Upper lobe of left lung (tissue), 4 donors: ENCODE measurements at regions not wholly inside any gene's neighbourhood (a gene's known extent, or its start where the extent isn't known, plus 50 kb on each side); places are given as distances from the start of the nearest gene placed in this dataset.

Experiments used
- EP300 ChIP-seq, 4 donors: sonication (generic); formaldehyde crosslinking; IDR thresholded peaks; one replicate each; pipeline ENCODE4 v1.5.1; 2017; ENCODE audit warnings: antibody characterized with exemption in 4 of 4, control low read depth in 2 of 4
- POLR2A ChIP-seq, 4 donors: fragments of 450-650 bp; IDR thresholded peaks; one replicate each; pipeline ENCODE4 v1.5.1; 2016 to 2017; ENCODE audit warnings: antibody characterized with exemption in 4 of 4, mild to moderate bottlenecking in 2 of 4
- TF ChIP-seq, protein P1 (sequence below), 6 experiments: fragments of 450-650 bp in 4 of 6; fragments of 200-600 bp in 2 of 6; sonication (generic) in 2 of 6; IDR thresholded peaks; one replicate each; pipeline ENCODE4 v1.5.1; 2016 to 2019; ENCODE audit warnings: antibody characterized with exemption in 6 of 6

DNA sequence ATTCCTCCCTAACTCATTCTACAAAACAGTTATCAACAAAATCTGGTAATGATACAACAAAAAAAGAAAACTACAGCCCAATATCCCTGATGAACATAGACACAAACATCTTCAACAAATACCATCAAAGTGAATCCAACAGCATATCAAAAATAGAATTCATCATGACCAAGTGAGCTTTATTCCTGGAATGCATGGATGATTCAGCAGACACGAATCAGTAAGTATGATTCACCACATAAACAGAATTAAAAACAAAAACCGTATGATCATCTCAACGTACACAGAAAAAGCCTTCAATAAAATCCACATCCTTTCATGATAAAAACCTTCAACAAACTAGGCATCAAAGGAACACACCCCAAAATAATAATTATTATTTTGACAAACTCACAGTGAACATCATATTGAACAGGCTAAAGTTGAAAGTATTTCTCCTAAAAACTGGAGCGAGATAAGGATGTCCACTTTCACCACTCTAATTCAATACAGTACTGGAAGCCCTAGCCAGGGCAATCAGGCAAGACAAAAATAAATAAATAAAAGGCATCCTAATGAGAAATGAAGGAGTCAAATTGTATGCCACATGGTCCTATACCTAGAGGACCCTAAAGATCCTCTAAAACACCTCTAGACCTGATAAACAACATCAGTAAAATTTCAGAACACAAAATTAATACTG is 305.1 kb upstream of the RGMB start:
- TF ChIP-seq, protein P1, sequence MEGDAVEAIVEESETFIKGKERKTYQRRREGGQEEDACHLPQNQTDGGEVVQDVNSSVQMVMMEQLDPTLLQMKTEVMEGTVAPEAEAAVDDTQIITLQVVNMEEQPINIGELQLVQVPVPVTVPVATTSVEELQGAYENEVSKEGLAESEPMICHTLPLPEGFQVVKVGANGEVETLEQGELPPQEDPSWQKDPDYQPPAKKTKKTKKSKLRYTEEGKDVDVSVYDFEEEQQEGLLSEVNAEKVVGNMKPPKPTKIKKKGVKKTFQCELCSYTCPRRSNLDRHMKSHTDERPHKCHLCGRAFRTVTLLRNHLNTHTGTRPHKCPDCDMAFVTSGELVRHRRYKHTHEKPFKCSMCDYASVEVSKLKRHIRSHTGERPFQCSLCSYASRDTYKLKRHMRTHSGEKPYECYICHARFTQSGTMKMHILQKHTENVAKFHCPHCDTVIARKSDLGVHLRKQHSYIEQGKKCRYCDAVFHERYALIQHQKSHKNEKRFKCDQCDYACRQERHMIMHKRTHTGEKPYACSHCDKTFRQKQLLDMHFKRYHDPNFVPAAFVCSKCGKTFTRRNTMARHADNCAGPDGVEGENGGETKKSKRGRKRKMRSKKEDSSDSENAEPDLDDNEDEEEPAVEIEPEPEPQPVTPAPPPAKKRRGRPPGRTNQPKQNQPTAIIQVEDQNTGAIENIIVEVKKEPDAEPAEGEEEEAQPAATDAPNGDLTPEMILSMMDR (IDR thresholded peaks at IDR 0.05), result no peak
- TF ChIP-seq EP300 (IDR thresholded peaks at IDR 0.05) (no peak), POLR2A (IDR thresholded peaks at IDR 0.05) (no peak)
